Trophoblast cell (in vitro differentiated cells and primary cell): ENCODE measurements at regions not wholly inside any gene's neighbourhood (a gene's known extent, or its start where the extent isn't known, plus 50 kb on each side); places are given as distances from the start of the nearest gene placed in this dataset.

Experiments used
- DNase-seq, 2 donors: peaks; one replicate each; pipeline ENCODE4 v3.0.0-alpha.2; 2016
- H2AFZ ChIP-seq: 2 replicates; pipeline ENCODE4 v1.6.1; 2013; ENCODE audit warnings: low read length, moderate library complexity, mild to moderate bottlenecking; ENCODE audit not compliant: insufficient read depth, poor library complexity
- H2AK5ac ChIP-seq: 2 replicates; pipeline ENCODE4 v1.6.1; 2013; ENCODE audit warnings: mild to moderate bottlenecking, low read length
- H2BK120ac ChIP-seq: 2 replicates; pipeline ENCODE4 v1.6.1; 2013; ENCODE audit warnings: low read length, mild to moderate bottlenecking, moderate library complexity; ENCODE audit not compliant: insufficient read depth, poor library complexity
- H2BK12ac ChIP-seq: 2 replicates; pipeline ENCODE4 v1.6.1; 2013; ENCODE audit warnings: mild to moderate bottlenecking, low read length, moderate library complexity
- H2BK5ac ChIP-seq: 2 replicates; pipeline ENCODE4 v1.6.1; 2013; ENCODE audit warnings: low read length, low read depth, moderate library complexity, mild to moderate bottlenecking; ENCODE audit not compliant: poor library complexity
- H3K14ac ChIP-seq: 2 replicates; pipeline ENCODE4 v1.6.1; 2013; ENCODE audit warnings: mild to moderate bottlenecking, low read length
- H3K18ac ChIP-seq: 2 replicates; pipeline ENCODE4 v1.6.1; 2013; ENCODE audit warnings: mild to moderate bottlenecking, low read length
- H3K23ac ChIP-seq: 2 replicates; pipeline ENCODE4 v1.6.1; 2013; ENCODE audit warnings: low read length
- H3K27ac ChIP-seq: 2 replicates; pipeline ENCODE4 v1.5.1; 2013; ENCODE audit warnings: low read depth, mild to moderate bottlenecking, inconsistent platforms, low read length, moderate library complexity
- H3K27me3 ChIP-seq: 2 replicates; pipeline ENCODE4 v1.6.1; 2013; ENCODE audit warnings: inconsistent platforms, mild to moderate bottlenecking, low read length, moderate library complexity; ENCODE audit not compliant: insufficient read depth
- H3K36me3 ChIP-seq, 2 experiments: 1 replicate in 1 of 2; 2 replicates in 1 of 2; pipeline ENCODE4 v1.6.1; 2013; ENCODE audit warnings: low read length in 2 of 2, mild to moderate bottlenecking in 2 of 2, moderate library complexity in 1 of 2; ENCODE audit not compliant: insufficient read depth in 2 of 2, control insufficient read depth in 1 of 2
- H3K4ac ChIP-seq: 2 replicates; pipeline ENCODE4 v1.6.1; 2013; ENCODE audit warnings: low read depth, mild to moderate bottlenecking, low read length, moderate library complexity
- H3K4me1 ChIP-seq, 2 experiments: 1 replicate in 1 of 2; 2 replicates in 1 of 2; pipeline ENCODE4 v1.6.1; 2013; ENCODE audit warnings: low read length in 2 of 2, mild to moderate bottlenecking in 2 of 2, moderate library complexity in 1 of 2; ENCODE audit not compliant: insufficient read depth in 2 of 2, control insufficient read depth in 1 of 2
- H3K4me2 ChIP-seq: 2 replicates; pipeline ENCODE4 v1.6.1; 2013; ENCODE audit warnings: inconsistent platforms, mild to moderate bottlenecking, low read length, moderate library complexity
- H3K4me3 ChIP-seq: 2 replicates; pipeline ENCODE4 v1.5.1; 2013; ENCODE audit warnings: mild to moderate bottlenecking, low read depth, low read length, inconsistent platforms
- H3K79me1 ChIP-seq: one replicate; pipeline ENCODE4 v1.6.1; 2013; ENCODE audit warnings: low read length
- H3K79me2 ChIP-seq: 2 replicates; pipeline ENCODE4 v1.6.1; 2013; ENCODE audit warnings: low read length, mild to moderate bottlenecking; ENCODE audit not compliant: control insufficient read depth, insufficient read depth, poor library complexity
- H3K9ac ChIP-seq: 2 replicates; pipeline ENCODE4 v1.6.1; 2013; ENCODE audit warnings: mild to moderate bottlenecking, low read length
- H3K9me3 ChIP-seq: 2 replicates; pipeline ENCODE4 v1.6.1; 2013; ENCODE audit warnings: low read depth, mild to moderate bottlenecking, control low read depth, inconsistent platforms, low read length; ENCODE audit not compliant: insufficient read depth
- H4K12ac ChIP-seq: 2 replicates; pipeline ENCODE4 v1.6.1; 2013; ENCODE audit warnings: low read depth, mild to moderate bottlenecking, low read length, moderate library complexity
- H4K8ac ChIP-seq: 2 replicates; pipeline ENCODE4 v1.6.1; 2013; ENCODE audit warnings: low read depth, mild to moderate bottlenecking, low read length, moderate library complexity
- H4K91ac ChIP-seq: one replicate; pipeline ENCODE4 v1.6.1; 2013; ENCODE audit warnings: low read depth, mild to moderate bottlenecking, low read length, moderate library complexity
- whole genome bisulfite sequencing: extraction: QIAGEN DNeasy Blood & Tissue Kit; methylation state at CpG from one replicate; pipeline ENCODE4 v1.1.7; 2013; ENCODE audit warnings: missing lambda C conversion rate; ENCODE audit not compliant: insufficient read length, insufficient coverage; ENCODE audit errors: extremely low coverage; 5-methylcytosine and 5-hydroxymethylcytosine counted together

DNA sequence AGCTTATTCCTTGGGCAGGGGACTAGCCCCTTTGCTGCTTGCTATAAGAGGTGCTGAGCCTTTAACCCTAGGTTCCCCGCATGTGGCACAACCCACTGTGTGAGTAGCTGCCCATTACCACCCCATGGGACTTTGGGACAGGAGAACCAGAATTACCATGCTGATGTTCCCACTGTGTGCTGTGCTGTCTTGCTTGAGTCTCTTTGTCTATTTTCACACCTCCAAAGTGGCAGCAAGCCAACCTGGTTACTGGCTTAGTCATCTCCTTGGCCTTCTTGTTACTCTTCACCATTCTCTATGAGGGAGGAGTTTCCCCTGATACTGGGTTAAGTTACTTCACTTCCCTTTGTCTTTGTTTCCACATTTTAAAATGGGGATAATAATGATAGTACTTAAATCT is 73.4 kb upstream of the ETV6 start:
- Histone ChIP-seq H3K9me3 (no peaks in the 10 kb centered on the region), H2AFZ (no peak overlapping the region), H2BK120ac (no peak overlapping the region), H3K4ac (no peak overlapping the region), H3K27ac (no peak overlapping the region), H3K79me1 (peaks cover 2% of the 10 kb centered on the region), H4K12ac (no peak overlapping the region), H3K4me2 (no peak overlapping the region), H3K18ac (no peak overlapping the region), H3K79me2 (no peaks in the 10 kb centered on the region), H2AK5ac (no peak overlapping the region), H3K36me3 (no peaks in the 10 kb centered on the region), H4K8ac (no peak overlapping the region), H3K27me3 (no peaks in the 10 kb centered on the region), H3K9ac (no peak overlapping the region), H3K23ac (no peak overlapping the region), H3K4me3 (no peak overlapping the region), H3K4me1 (peaks cover 2% of the 10 kb centered on the region in 2 experiments), H2BK5ac (no peak overlapping the region), H2BK12ac (no peak overlapping the region), H3K14ac (no peak overlapping the region), H4K91ac (no peak overlapping the region)
- DNase-seq, result no peak
- WGBS, result no CpG with 5 or more reads among the region's 1 CpG

DNA sequence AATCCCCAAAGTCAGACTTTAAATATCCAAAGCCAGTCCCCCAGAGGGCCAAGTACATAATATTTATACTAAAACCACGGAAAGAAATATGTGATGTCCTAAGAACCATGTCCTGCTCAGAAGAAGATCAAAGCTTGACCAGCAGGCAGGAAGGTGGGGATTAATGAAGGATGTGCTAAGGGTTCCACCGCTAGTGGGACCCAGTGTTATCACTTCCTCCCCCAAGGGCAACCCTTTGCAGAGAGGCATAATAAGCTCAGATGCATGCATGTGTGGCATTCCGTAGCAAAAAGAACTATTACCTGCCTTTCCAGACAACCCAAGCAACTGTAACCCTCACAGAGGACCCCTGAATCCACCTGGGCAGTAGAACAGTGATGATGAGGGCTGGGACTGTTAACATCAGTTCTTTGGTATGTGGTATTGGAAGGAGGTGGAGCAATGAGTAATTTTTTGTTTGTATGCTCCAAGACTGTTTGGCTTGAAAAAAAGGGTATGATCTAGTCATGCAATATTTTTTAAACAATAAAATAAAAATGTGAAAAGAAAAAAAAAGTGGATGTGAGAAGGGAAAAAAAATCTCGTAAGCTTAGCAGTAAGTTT is 71.7 kb upstream of the ETV6 start:
- no CpG with 5 or more reads among the region's 4 CpGs for WGBS
- Histone ChIP-seq H4K91ac (no peak overlapping the region), H3K27me3 (no peaks in the 10 kb centered on the region)

DNA sequence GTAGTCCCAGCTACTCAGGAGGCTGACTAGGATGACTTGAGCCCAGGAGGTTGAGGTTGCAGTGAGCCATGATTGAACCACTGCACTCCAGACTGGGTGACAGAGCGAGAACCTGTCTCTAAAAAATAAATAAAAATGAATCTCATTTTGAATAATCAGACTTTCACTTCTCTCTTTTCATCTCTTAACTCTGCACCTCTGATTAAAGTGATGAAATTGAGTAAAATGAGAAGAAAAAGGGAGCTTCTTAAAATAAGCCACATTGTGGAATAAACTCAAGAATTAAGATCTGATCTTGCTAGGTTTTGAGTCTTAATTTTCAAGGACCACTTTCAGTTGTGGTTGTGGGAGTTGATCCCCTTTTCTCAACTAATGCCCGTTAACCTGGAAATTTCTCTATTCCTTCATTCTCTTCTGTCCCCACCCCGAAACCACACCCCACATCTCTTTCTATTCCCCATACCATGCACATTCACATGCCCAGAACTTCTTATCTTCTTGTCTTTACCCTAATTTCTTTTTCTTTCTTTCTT is 70.9 kb upstream of the ETV6 start:
- no peak overlapping the region for H2AK5ac ChIP-seq
- H3K14ac ChIP-seq, result no peak overlapping the region
- no peak overlapping the region for H3K23ac ChIP-seq
- H4K91ac ChIP-seq, result no peak overlapping the region
- peaks cover 4% of the 10 kb centered on the region for H3K79me1 ChIP-seq
- no peaks in the 10 kb centered on the region for H3K36me3 ChIP-seq
- H2BK12ac ChIP-seq, result no peak overlapping the region
- DNase-seq, result no peak
- no peaks in the 10 kb centered on the region for H3K27me3 ChIP-seq
- no peak overlapping the region for H3K9ac ChIP-seq
- no peak overlapping the region for H3K4me3 ChIP-seq
- no peak overlapping the region for H3K18ac ChIP-seq
- 100% methylated on average over 1 of the region's 3 CpGs for WGBS
- H3K4me1 ChIP-seq, result peaks cover 2% of the 10 kb centered on the region in 2 experiments
- no peak overlapping the region for H4K12ac ChIP-seq
- H2BK5ac ChIP-seq, result no peak overlapping the region
- H2AFZ ChIP-seq, result no peak overlapping the region
- no peak overlapping the region for H4K8ac ChIP-seq
- no peak overlapping the region for H3K4ac ChIP-seq
- H2BK120ac ChIP-seq, result no peak overlapping the region
- H3K79me2 ChIP-seq, result no peaks in the 10 kb centered on the region
- H3K9me3 ChIP-seq, result no peaks in the 10 kb centered on the region
- H3K27ac ChIP-seq, result no peak overlapping the region
- H3K4me2 ChIP-seq, result no peak overlapping the region

More for the DNA sequence above, 71.7 kb upstream of the ETV6 start:
- Histone ChIP-seq H3K14ac (no peak overlapping the region), H3K79me1 (peaks cover 4% of the 10 kb centered on the region), H2BK5ac (no peak overlapping the region), H3K4me1 (peaks cover 2% of the 10 kb centered on the region in 2 experiments), H3K4me3 (no peak overlapping the region), H3K79me2 (no peaks in the 10 kb centered on the region), H3K23ac (no peak overlapping the region), H3K4ac (no peak overlapping the region), H3K4me2 (no peak overlapping the region), H2BK12ac (no peak overlapping the region), H2AK5ac (no peak overlapping the region), H3K27ac (no peak overlapping the region), H3K36me3 (no peaks in the 10 kb centered on the region), H3K9ac (no peak overlapping the region), H2AFZ (no peak overlapping the region), H4K12ac (no peak overlapping the region), H3K9me3 (no peaks in the 10 kb centered on the region), H2BK120ac (no peak overlapping the region), H4K8ac (no peak overlapping the region), H3K18ac (no peak overlapping the region)
- DNase-seq, result no peak

DNA sequence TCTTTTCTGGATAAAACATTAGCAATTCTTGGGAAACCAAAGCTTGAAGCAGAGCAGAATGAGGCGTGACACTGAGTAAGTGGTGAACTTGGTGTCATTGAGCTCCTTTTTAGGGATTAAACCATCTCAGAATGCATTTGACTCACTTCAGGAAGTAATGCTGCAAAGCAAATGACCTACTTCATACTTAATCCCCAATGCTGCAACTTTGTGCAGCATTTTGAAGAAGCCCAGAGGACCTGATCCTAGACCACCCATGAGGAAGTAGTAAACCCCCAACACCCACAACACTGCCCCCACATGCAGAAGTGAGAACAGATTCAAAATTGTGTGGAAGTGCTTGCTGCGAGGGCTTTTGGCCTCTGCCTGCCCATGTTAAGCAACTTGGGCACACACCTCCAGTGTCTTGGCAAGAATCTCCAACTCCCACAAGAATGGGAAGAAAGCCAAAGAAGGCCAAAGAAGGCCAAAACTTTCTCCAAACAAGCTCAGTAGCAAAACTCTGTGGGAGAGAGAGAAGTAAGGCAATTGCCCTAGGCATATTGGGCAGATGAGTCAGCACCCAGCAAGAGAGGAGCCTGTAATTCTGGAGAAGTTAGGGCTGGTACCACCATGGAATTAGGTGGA is 69.2 kb upstream of the ETV6 start:
- Histone ChIP-seq H3K18ac (peak overlapping the region; percentile 52), H2AK5ac (no peak overlapping the region), H3K4me1 (peaks cover 2% of the 10 kb centered on the region in 2 experiments), H2BK12ac (peak overlapping the region; percentile 28), H3K36me3 (no peaks in the 10 kb centered on the region), H3K14ac (peak overlapping the region; percentile 15), H2BK5ac (peak overlapping the region; percentile 23), H3K9me3 (no peaks in the 10 kb centered on the region), H3K79me2 (no peaks in the 10 kb centered on the region), H3K27ac (no peak overlapping the region), H4K8ac (no peak overlapping the region), H3K27me3 (no peaks in the 10 kb centered on the region), H2AFZ (no peak overlapping the region), H3K23ac (no peak overlapping the region), H3K4ac (no peak overlapping the region), H3K9ac (no peak overlapping the region), H4K12ac (no peak overlapping the region), H3K79me1 (peaks cover 4% of the 10 kb centered on the region), H3K4me2 (no peak overlapping the region), H4K91ac (no peak overlapping the region), H3K4me3 (no peak overlapping the region), H2BK120ac (peak overlapping the region; percentile 39)
- WGBS, result no CpG with 5 or more reads among the region's 2 CpGs
- DNase-seq, result peak; percentile 73 to 89
